GM21447 (cell line): ENCODE measurements at regions not wholly inside any gene's neighbourhood (a gene's known extent, or its start where the extent isn't known, plus 50 kb on each side); places are given as distances from the start of the nearest gene placed in this dataset.

ENCODE experiments used
- ATAC-seq: cut with Tn5 transposase; IDR thresholded peaks from one replicate; pipeline ENCODE4 v1.9.1; 2021; ENCODE audit not compliant: unreplicated experiment

DNA sequence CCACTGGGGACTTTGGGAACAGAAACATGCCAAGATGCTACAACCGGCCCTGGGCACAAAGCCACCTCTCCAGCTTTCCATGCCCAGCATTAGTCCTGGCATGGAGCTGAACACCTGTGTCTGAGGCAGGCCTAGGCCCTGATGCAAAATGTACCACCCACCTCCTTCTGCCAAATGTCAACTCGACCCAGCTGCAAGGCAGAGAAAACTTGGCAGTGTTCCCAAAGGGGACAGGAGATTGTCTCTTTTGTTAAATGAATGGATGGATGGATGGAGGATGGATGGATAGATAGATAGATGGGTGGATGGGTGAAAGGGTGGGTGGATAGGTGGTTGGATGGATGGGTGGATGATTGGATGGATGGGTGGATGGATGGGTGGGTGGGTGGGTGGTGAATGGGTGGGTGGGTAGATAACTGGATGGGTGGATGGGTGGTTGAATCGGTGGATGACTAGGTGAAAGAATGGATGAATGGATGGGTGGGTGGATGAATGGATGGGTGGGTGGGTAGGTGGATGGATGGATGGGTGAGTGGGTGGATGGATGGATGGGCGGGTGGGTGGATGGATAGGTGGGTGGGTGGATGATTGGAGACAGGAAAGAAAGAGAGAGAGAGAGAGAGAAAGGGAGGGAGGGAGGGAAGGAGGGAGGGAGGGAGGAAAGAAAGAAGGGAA, 73.4 kb upstream of the TNRC6C start:
- no peak for ATAC-seq

DNA sequence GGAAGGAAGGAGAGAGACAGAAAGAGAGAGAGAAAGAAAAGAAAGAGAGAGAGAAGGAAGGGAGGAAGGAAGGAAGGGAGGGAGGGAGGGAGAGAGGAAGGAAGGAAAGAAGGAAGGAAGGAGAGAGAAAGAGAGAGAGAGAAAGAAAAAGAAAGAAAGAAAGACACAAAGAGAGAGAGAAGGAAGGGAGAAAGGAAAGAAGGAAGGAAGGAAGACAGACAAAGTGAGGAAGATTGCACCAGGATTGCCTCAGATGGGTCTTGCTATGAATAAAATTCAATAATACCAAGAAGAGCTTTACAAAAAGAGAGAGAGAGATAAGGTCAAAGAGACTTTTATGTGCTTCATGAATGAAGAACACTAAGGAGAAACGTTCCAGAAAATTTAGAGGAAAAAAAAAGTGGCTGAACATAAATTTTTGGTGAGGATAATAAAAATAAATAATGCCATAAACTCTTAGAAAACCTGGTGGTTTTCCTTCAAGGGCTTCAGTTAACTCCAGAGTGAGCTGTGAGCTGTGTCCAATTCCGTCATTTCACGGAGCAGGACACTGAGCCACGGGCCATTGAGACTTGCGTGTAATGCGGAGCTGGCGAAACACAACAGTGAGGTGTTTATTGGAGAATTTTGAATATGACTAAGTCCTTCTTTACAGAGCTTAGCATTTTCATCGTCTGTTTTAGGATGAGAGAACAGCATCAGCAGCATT, 72.7 kb upstream of the TNRC6C start:
- no peak for ATAC-seq

DNA sequence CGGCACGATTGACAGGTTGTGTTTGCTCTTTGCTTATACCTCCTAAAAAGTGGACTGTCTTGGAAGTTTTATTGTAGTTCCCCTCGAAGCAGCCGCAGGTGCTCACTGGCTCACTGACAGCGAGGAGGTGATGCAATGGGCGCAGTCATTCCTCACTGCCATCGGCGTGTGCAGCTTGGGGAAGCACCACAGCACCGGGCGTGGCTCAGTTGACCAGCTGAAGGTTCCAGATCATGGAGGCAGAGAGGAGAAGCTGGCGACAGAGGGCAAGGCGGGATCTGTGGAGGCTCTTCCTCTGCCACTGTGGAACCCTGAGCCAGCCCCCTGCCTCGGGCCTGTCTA, 72.1 kb upstream of the TNRC6C start:
- ATAC-seq = no peak

DNA sequence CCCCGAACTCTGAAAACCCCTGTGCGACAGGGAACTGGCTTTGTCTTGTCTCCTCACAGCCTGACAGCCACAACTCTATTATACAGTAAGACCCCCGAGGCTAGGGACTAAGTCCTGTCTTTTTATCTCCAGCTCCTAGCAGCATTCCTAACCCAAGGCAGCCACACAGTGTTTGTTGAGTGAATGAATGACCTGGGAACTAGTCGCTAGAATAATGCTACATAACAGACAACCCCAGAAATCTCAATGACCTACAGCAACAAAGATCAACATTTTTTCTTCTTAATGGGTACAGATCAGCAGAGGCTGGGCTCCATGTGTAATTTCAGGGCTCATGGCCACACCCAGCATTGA, 71.4 kb upstream of the TNRC6C start:
- no peak for ATAC-seq

DNA sequence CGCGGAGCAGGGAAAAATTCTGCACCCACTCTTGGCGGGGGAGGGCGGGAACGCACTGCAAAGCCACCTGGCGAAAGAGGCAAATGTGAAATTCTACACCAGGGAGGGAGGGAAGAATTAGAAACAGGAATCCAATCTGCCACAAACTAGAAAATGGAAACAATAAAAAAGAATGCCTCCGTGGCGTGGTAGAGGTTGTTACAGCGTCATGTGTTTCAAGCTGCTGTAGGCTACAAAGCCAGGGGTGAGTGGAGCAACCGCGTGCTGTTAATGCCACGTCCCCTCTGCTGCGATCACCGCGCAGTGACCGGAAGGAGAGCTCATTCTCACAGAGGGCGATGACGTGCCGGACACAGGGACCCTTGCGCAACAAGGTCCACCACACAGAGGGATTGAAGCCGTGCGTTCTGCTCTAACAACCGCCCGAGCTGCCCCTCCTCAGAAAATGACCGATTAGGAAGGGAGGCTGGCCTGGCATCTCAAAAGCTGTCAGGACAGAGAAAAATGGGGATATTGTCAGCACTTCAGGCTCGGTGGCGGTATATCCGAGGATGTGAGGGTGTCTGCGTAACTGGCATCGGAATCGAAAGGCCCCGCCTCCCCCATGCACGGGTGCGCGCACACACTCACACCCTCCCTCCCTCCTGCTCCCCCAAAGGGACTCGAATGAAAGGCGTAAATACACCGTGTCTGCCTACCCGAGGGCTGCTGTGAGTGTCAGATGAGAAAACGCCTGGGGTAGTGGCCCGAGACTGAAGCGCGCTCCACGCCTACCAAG, 70.8 kb upstream of the TNRC6C start:
- no peak for ATAC-seq

DNA sequence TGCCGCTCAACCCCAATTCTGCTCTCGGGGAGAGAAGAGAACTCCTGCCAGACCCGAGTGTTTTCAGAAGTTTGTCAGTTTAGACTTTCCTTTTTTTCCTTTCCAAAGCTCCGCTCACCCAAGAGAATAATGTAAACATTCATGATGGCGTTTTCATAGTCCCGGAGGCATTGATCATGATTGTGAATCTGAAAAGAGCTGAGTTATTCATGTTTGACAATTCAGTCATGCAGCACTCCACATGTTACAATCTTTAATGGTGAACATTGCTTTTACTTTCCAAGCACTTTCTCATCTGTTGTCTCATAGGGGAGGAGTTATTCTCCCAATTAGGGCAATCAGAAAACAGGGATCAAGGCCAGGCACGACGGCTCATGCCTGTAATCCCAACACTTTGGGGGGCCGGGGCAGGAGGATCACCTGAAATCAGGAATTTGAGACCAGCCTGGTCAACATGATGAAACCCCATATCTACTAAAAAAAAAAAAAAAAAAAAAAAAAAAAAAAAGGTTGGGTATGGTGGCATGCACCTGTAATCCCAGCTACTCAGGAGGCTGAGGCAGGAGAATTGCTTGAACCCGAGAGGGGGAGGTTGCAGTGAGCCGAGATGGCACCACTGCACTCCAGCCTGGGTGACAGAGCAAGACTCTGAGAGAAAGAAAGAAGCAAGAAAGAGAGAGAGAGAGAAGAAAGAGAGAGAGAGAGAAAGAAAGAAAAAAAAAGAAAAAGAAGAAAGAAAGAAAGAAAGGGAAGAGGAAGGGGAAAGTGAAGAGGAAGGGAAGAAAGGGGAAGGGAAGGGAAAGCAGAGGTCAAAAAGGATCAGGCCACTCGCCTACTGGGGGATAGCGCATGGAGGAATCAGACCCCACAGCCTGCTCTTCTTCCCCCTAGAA, 70.0 kb upstream of the TNRC6C start:
- no peak for ATAC-seq

DNA sequence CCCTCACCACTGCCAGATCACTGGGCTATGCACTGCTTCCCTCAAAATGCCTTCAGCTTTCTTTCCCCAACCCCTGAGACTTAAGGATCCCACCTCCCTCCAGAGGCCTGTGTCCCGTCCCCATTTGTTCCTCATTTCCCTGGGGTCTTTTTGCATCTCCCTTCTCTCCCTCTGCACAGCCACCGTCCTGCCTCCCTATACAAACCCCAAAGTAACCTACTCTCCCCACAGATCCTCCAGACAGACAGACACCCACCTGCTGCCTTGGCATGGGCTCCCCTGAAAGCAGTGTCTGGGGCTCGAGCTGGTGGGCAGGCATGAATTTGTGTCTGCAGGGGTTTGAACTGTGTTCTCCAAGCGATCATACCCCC, 69.4 kb upstream of the TNRC6C start:
- ATAC-seq = no peak

DNA sequence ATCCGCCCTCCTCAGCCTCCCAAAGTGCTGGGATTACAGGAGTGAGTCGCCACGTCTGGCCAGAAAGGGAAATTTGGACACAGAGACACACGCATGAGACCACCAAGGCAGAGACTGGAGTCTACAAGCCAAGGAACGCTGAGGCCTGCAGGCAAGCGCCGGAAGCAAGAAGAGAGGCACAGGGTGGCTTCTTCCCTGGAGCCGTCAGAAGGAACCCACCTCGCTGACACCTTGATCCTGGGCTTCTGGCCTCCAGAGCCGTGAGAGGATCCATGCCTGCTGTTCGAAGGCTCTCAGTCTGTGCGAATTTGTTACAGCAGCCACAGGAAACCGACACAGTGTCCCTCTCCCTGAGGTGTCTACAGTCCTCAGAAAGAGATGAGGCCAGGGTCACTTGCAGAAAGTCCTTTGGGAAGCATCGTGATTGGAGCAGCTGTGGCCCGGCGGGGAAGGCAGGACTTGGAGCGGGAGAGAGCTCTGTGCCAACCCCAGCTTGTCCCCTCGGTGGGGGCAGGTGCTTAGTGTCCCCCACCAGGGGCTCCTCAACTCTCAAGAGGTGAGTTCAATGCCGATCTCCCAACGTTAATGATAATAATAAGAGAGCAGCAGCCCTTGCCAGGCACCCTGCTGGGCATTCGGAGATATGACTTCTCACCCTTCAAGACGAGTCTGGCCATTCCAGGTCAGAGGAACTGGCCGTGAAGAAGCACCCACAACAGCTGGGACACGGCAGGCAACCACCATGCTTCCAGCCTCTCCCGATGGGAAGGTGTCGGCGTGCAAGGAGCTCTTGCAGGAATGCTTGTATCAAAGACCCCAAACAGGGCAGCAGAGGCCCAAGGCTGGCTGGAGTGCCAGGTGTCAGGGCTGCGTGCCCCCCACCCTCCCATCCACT, 68.4 kb upstream of the TNRC6C start:
- ATAC-seq = no peak

DNA sequence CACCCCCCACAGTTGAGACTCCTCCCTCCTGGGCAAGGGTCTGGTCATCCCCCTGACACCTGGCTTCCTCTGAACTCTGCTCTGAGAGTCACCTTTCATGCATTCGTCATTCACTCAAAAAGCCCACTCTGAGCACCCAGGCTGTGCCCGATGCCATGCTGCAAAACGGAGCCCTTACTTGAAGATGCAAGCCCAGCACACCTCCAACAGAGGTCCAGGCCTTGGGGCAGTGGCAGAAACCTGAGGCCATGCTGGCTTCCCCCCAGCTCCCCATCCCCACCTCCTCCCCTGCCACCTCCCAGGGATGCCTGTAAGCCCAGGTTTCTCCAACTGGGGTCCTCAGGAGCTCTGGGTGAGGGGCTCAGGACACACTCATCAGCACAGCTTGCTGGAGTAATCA, 67.7 kb upstream of the TNRC6C start:
- ATAC-seq = no peak

DNA sequence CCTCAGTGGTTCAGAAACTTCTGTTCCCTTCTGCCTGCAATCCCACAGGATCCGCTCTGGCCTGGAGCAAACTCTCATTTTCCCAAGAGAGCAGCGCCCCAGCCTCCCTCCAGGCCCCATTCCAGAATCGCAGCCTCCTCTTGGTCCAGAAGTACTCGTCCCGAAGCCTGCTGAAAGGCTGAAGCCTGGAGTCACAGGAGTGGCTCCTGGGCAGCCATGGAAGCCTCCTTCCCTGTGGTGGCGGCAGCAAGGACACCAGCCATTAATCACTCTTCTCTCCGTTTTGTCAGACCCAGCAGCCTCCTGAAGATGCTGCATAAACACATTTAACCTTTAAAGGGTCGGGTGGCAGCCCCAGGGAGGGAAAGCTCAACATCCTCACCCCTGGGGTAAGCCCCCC, 66.9 kb upstream of the TNRC6C start:
- no peak for ATAC-seq

DNA sequence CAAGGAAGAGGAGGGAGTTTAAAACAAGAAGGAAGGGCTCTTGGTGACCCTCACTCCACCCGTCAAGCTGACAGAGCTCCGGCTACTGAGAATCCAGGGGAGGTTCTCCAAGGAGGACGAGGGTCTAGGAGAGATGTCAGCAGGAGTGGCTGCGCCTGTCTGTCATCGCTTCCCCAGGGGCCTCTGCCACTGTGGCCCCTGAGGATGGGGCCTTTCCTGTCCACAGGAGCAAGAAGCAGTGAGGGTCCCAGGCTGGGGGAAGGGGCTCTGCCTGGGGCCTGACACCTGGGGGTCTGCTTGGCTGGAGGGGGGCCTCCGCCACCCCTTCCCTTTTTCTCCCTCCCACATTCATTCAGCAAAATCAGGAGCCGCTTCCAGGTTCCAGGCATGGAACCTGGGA, 66.5 kb upstream of the TNRC6C start:
- no peak for ATAC-seq

DNA sequence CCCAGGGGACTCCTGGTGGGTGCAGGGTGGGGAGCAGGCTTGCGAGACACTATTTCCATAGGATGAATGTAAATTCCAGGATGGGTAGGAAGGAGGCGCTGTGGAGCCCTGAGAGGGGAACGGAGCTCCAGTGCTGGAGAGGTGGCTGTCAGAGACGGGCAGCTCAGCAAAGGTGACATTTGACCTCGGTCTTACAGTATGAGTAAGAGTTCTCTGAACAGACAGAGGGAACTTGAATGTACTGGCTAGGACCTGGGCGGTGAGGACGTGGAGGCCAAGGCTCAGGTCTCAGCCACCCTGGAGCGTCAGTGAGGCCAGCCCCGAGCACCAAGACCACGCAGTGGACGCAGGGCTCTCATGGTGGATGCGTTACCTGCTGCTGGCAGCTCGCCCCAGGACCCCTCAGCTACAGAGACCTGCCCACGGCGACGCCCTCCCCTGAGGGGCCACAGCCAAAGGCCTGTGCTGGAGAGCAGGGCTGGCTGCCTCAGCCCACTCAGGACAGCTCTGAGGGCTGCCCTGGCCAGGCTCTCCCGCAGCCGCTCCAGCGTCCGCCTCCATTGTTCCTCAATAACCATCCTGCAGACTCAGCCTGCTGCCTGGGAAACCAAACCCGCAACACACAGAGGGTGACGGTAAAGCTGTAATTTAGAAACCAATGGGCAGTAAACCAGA, 65.9 kb upstream of the TNRC6C start:
- ATAC-seq = no peak

DNA sequence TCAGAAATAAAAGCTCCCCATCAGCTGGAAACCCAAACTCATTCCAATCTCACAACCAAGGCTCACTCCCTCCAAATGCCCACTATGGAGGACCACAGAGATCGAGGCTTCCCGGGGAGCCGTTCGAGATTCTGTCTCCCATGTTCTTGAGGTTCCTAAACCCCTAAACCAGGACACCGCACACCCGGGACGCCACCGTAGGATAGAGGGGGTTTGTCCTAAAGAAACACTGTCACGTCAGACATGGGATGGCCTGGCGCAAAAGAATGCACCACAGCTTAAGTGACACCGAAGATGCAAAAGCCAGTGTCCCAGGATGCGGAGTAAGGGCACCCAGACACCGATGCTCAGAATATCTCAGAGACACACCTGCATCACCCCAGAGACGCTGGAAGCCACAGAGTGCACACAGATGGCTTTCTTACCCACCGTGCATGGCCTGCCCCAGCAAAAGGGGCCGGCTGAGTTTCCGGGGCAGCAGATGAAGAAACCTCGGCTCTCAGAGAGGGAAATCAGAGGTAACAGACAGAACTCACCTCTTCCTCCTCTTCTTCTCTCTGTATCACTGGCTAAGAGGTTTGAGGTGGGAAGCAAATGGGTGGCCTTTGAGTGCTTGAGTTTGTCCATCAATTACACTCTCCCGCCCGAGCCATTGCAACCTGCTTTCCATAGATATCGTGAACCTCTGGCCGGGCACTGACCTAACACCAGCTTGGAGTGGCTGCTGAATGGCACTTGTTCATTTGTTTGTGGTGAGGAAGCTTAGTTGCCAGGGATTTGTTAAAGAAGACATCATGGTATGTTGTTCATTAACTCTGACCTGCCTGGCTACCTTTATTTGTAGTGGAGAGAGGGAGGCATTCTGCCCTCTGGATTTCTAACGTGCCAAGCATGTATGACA, 65.1 kb upstream of the TNRC6C start:
- no peak for ATAC-seq

DNA sequence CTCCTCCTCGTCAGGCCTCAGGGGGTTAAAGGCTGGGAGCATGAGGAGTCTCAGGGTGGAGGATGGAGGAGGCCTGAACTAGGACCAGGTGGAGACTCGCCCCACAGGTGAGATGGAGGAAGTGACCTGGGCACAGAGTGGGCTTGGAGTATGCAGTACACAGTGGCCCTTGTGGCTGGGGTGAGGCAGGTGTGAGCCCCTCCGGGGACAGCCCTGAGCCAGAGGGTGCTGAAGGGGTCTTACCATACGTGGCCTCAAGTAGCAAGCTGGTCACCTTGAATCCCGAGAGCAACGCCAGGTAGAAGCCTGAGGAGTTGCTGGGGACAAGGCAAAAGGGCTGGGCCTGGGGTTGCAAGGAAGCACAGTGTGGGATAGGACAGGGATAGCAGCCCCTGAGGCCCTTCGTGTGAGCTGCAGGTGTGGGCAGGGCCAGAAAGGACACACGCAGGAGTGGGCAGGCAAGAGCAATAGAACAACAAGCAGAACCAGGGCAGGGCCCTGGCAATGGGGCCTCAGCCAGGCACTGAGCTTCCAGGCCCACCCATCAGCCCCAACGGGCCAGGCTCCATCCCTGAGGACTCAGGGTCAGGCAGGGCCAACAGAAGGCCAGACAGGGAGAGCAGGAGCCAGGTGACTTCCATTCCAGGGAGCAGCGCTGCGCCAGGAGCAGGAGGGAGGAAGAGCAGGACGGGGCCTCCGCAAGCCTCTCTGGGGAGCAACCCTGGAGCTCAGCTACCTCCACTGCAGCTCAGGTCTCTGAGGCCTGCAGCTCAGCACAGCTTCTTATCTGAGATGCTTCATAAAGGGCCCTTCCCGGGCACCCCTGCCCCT, 64.2 kb upstream of the TNRC6C start:
- ATAC-seq = no peak

DNA sequence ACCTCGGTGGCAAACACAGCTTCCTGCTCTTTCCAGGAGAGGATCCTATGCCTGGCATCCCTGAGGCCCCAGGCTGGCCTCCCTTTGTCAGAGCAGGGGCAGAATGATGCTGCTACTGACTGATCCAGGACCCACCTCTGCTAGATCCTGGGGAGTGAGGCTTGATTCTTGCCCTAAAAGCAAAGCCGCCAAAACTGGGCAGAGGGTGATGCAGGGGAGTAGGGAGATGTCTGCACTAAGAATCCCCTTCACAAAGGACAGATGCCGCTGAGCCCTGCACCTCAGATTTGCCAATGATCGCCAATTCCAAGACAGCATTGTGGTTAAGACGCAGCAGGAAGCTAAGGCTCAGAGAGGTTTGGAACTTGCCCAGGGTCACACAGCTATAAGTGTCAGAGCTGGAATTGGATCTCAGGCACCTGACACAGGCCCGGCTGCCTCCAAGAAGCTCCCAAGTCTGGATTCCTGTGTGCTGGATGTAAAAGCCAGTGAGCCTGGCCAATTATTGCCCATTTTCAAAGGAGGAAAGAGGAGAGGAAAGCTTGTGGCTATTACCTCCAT, 60.7 kb upstream of the TNRC6C start:
- ATAC-seq = no peak

DNA sequence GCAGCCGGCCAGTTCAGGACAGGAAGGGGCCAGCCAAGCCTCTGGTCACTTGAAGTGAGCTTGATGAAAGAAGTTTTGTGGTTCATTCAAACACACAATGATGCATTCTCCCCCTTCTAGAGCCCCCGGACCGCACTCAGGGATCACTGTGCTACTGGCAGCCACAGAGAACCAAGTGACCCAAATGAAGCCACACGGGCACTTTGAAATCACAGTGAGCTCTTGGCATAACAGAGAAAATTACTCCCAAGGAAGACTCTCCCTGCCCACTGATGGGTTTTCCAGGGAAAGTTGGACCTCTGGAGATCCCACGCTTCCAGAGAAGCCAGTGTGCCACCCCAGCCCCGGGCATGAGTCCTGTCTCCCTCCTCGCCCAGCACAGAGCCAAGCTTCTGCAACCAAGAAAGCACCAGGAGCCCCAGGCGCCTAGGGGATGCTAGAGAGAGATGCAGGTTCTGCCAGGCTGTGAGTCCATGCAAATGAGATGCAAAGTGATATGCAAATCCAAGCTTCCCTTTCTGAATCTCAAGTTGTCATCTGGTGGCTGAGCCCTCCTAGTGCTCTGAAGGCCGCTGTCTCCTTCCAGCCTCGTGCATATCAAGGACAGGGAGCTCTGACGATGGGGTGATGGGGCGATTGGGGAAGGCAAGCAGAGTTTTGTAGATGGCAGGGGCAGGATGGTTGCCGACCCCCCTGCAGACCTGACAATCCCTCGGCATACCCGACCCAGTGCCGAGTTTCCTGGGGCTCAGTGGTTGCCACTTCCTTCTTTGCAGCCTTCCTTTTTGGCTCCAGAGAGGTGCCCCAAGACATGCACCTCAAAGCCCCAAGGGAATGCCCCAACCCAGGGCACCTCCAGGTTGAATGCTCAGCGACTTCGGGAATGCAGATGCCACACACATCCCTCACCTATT, 59.7 kb upstream of the TNRC6C start:
- no peak for ATAC-seq

DNA sequence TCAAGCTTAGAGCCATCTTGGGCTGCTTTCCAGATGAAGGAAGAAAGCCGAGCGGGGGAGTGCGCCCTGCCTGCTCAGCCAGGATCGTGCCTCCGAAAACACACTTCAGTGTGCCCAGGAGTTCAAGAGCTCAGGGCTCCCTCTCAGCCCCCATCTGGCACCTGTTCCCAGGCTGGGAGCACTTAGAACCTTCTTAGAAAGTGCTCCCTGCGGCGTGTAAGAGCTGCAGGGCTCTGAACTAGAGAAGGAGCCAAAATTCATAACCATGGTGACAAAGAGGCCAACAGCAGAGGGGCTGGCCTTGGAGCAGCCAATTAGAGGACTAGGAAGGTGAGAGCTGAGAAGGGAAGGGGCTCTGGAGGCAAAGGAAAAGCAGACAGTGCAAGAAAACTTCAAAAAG, 59.0 kb upstream of the TNRC6C start:
- no peak for ATAC-seq
